Psoas muscle (tissue), 7 donors: ENCODE measurements at regions not wholly inside any gene's neighbourhood (a gene's known extent, or its start where the extent isn't known, plus 50 kb on each side); places are given as distances from the start of the nearest gene placed in this dataset.

ENCODE experiments used
- ATAC-seq, 4 donors: fragments of 200-7000 bp; cut with Tn5 transposase; one replicate each; pipeline ENCODE4 v1.9.1; 2020; ENCODE audit warnings: moderate library complexity in 3 of 4, mild to moderate bottlenecking in 2 of 4
- DNase-seq, 2 donors: peaks; one replicate each; pipeline ENCODE4 v3.0.0-alpha.2; 2020
- H3K27ac ChIP-seq: fragments of 200-600 bp; one replicate; pipeline ENCODE4 v1.8.0; 2022
- H3K27me3 ChIP-seq, 3 donors: fragments of 200-600 bp in 1 of 3; one replicate each; pipeline versions ENCODE4 v1.6.1 to v1.8.0; 2013 to 2022; ENCODE audit warnings: low read length in 2 of 3, mild to moderate bottlenecking in 2 of 3, moderate library complexity in 1 of 3; ENCODE audit not compliant: insufficient read depth in 3 of 3
- H3K36me3 ChIP-seq, 2 donors: fragments of 200-600 bp in 1 of 2; one replicate each; pipeline versions ENCODE4 v1.6.1 to v1.8.0; 2013 to 2022; ENCODE audit warnings: low read depth in 1 of 2, mild to moderate bottlenecking in 1 of 2, moderate library complexity in 1 of 2; ENCODE audit not compliant: insufficient read depth in 1 of 2
- H3K4me1 ChIP-seq: fragments of 200-600 bp; one replicate; pipeline ENCODE4 v1.8.0; 2022
- H3K4me3 ChIP-seq: fragments of 200-600 bp; one replicate; pipeline ENCODE4 v1.8.0; 2022; ENCODE audit warnings: mild to moderate bottlenecking
- H3K9me3 ChIP-seq: fragments of 200-600 bp; one replicate; pipeline ENCODE4 v1.8.0; 2022
- CTCF ChIP-seq: fragments of 200-600 bp; IDR thresholded peaks from one replicate; pipeline ENCODE4 v1.8.0; 2022; ENCODE audit warnings: antibody characterized with exemption
- WGBS, 3 donors: extraction: QIAGEN DNeasy Blood & Tissue Kit; methylation state at CpG; one replicate each; pipeline versions ENCODE4 v1.1.6 to v1.1.7; 2013; 5-methylcytosine and 5-hydroxymethylcytosine counted together
- intact Hi-C, 2 donors: fragments of 100-400 bp; cut with DNase I; formaldehyde crosslinking; loops; one replicate each; pipeline versions ENCODE4 v1.11.0 to v1.14.2; 2022
- donor health status: healthy with polysubstance abuse.
- donor health status: DM: no; HTN: no; CAD: no; lungs with moderate emphysema.
- donor health status: Bipolar disorder and iron deficiency.
- donor health status: healthy.
- donor health status: DM: yes; HTN: yes; CAD: no.
- donor health status: DM: no; HTN: no; CAD: no.
- donor health status: DM: yes; HTN: yes; CAD: no.

- no peak overlapping the region for H3K27ac ChIP-seq
- ATAC-seq (no peak), DNase-seq (no peak)
- H3K9me3 ChIP-seq: no peaks in the 10 kb centered on the region
- H3K36me3 ChIP-seq: peaks cover 0 to 41% of the 10 kb centered on the region in 2 donors
- no peaks in the 10 kb centered on the region for H3K27me3 ChIP-seq
- H3K4me1 ChIP-seq: peaks cover 19% of the 10 kb centered on the region
- WGBS, 3 donors: 89 to 93% (median 89%) methylated on average over 20 to 21 of the region's 21 CpGs
- intact Hi-C loops: no loop called here
- H3K4me3 ChIP-seq: no peak overlapping the region
- TF ChIP-seq CTCF: no peak
These were observed 124.6 kb downstream of the RFLNA start for GRCh38 chr12:124419292-124420040.

- peaks cover 22% of the 10 kb centered on the region for H3K4me1 ChIP-seq
- intact Hi-C loops: no loop called here
- H3K27me3 ChIP-seq: no peaks in the 10 kb centered on the region
- H3K27ac ChIP-seq: no peak overlapping the region
- ATAC-seq: no peak
- no peak overlapping the region for H3K4me3 ChIP-seq
- DNase-seq: no peak
- no peak for TF ChIP-seq CTCF
- peaks cover 0 to 39% of the 10 kb centered on the region in 2 donors for H3K36me3 ChIP-seq
- H3K9me3 ChIP-seq: no peaks in the 10 kb centered on the region
- 79 to 82% (median 80%) methylated on average over 15 of the region's 15 CpGs for WGBS, 3 donors
These were observed 123.9 kb downstream of the RFLNA start for GRCh38 chr12:124418791-124419190.

- intact Hi-C loops: no loop called here
- DNase-seq (no peak), ATAC-seq (no peak)
- peaks cover 0 to 39% of the 10 kb centered on the region in 2 donors for H3K36me3 ChIP-seq
- no peak overlapping the region for H3K27ac ChIP-seq
- 93 to 95% (median 93%) methylated on average over 13 of the region's 13 CpGs for WGBS, 3 donors
- H3K27me3 ChIP-seq: no peaks in the 10 kb centered on the region
- no peaks in the 10 kb centered on the region for H3K9me3 ChIP-seq
- no peak overlapping the region for H3K4me3 ChIP-seq
- peaks cover 22% of the 10 kb centered on the region for H3K4me1 ChIP-seq
- no peak for TF ChIP-seq CTCF
These were observed 123.3 kb downstream of the RFLNA start for GRCh38 chr12:124418156-124418555.

- Histone ChIP-seq H3K4me3 (no peak overlapping the region), H3K27ac (no peak overlapping the region), H3K36me3 (peaks cover 0 to 39% of the 10 kb centered on the region in 2 donors), H3K4me1 (peaks cover 28% of the 10 kb centered on the region), H3K9me3 (no peaks in the 10 kb centered on the region), H3K27me3 (no peaks in the 10 kb centered on the region)
- whole genome bisulfite sequencing, 3 donors: 93 to 95% (median 94%) methylated on average over 59 of the region's 59 CpGs
- ATAC-seq (no peak), DNase-seq (no peak)
- no peak for TF ChIP-seq CTCF
- intact Hi-C loops: no loop called here
These were observed 121.9 kb downstream of the RFLNA start for GRCh38 chr12:124416516-124417395.
